WI38 (cell line): ENCODE measurements at regions not wholly inside any gene's neighbourhood (a gene's known extent, or its start where the extent isn't known, plus 50 kb on each side); places are given as distances from the start of the nearest gene placed in this dataset.

Experiments used
- H3K4me3 ChIP-seq: 2 replicates; pipeline ENCODE4 v1.5.1; 2011; ENCODE audit warnings: low read depth, mild to moderate bottlenecking, control low read depth, low read length
- CTCF ChIP-seq: IDR thresholded peaks from 2 replicates; pipeline ENCODE4 v1.5.1; 2012; ENCODE audit warnings: low read depth, mild to moderate bottlenecking, control low read depth, low read length

GRCh38 chr3:30226601-30227151 lies 379.7 kb upstream of the TGFBR2 start:
- no peak for TF ChIP-seq CTCF
- no peak overlapping the region for H3K4me3 ChIP-seq

DNA sequence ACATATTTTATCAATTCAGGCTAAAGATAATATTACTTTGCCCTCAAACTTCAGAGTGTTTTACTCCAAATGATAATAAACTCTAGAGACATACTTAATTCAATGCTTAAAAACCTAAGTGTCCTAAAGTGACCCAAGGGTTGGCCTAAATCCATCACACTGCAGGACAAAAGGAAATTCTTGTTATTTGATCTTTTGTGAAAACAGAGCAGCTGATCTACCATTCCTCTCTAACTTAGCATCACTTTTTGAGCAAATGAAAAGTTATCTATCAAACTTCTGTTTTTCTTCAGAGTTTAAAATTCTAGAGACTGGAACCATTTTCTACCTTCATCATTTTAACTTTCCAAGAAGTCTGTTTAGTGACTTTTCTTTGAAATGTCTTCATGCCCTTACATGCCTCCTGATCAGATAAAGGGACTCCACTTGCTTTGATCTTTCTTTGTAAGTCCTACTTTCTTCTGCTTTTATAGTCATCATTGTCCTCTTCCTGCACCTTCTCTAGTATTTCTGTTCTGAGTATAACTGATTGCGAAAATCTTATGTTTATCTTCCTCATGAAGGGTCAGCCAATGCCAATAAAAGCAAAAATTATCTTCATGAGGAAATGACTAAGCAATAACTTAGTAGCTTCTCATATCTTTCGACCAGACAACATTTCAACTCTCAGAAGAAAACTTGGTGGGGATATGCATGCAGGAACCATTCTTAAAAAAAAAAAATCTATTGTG lies 378.7 kb upstream of the TGFBR2 start:
- TF ChIP-seq CTCF: no peak
- H3K4me3 ChIP-seq: no peak overlapping the region

GRCh38 chr3:30228302-30228631 lies 378.1 kb upstream of the TGFBR2 start:
- no peak for TF ChIP-seq CTCF
- no peak overlapping the region for H3K4me3 ChIP-seq

- TF ChIP-seq CTCF: no peak
- no peak overlapping the region for H3K4me3 ChIP-seq
Observed at GRCh38 chr3:30231277-30232141, 374.9 kb upstream of the TGFBR2 start.

DNA sequence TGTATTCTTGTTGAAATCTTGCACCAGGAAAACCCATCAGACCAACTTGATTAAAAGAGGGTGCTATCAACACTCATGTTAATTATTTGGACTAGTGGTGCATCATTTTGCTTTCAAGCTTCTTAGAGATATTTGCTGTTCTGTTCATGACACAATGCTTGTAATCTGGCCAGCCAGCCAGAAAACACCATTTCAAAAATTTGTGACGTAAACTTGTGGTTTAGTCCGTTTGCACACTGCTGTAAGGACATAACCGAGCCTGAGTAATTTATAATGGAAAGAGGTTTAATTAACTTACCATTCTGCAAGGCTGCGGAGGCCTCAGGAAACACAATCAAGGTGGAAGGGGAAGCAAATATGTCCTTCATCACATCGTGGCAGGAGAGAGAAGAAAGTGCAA lies 374.3 kb upstream of the TGFBR2 start:
- no peak overlapping the region for H3K4me3 ChIP-seq
- no peak for TF ChIP-seq CTCF

GRCh38 chr3:30233913-30234646 lies 372.3 kb upstream of the TGFBR2 start:
- TF ChIP-seq CTCF: no peak
- H3K4me3 ChIP-seq: no peak overlapping the region
